ENCODE measurements at regions not wholly inside any gene's neighbourhood (a gene's known extent, or its start where the extent isn't known, plus 50 kb on each side); places are given as distances from the start of the nearest gene placed in this dataset.
"Not testable (repeated sequence)": the region's sequence is repeated elsewhere in the genome, so short reads cannot be mapped to it uniquely, and the experiment has no call there.

DNA sequence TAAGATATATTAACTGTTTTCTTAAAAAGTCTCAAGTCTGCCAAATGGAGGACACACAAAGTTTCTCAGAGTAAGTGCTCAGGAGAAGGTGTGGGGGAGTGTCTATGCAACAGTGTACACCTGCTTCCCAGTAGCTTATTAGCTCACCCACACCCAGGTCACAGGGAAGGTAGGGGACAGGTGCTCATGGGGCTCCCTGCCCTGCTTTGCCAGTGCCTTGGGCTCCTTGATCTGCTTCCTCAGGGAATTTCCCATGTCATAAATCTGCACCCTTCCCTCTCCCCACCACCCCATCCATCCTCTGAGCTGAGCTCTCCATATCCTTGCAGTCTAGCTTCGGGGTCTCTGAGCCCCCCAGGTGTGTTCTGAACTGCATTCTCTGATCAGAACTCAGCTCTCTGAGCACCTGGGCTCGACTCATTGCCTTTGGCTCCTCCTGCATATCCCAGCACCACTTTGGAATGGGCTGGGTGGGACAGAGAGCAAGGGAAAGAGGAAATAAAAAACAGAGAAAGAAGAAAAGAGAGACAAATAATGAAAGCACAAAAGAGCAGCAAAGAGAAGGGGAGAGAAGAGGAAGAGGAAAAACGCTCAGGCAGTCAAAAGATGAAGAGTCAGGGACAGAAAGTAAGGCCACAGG is 87.0 kb upstream of the ATP1B1 start:
- in situ Hi-C loops (cut with HindIII; ENCODE audit: low pct_unique_long_range_greater_than_20kb, low sequenced_read_pairs): no loop called here

DNA sequence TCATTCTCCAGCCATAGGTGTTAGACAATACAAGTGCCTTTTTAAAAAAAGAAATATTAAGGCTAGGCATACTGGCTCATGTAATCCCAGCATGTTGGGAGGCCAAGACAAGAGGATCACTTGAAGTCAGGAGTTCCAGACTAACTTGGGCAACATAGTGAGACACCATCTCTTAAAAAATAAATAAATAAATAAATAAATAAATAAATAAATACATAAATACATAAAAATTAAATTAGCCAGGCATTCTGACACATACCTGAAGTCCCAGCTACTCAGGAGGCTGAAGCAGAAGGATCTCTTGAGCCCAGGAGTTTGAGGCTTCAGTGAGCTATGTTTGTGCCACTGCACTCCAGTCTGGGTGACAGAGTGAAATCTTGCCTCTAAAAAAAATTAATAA is 85.8 kb upstream of the ATP1B1 start:
- no peak for DNase-seq (ENCODE audit: low read depth)
- in situ Hi-C loops (cut with HindIII; ENCODE audit: low pct_unique_long_range_greater_than_20kb, low sequenced_read_pairs): no loop called here

More for the DNA sequence above, 87.0 kb upstream of the ATP1B1 start:
- no peak for DNase-seq (ENCODE audit: low read depth)

DNA sequence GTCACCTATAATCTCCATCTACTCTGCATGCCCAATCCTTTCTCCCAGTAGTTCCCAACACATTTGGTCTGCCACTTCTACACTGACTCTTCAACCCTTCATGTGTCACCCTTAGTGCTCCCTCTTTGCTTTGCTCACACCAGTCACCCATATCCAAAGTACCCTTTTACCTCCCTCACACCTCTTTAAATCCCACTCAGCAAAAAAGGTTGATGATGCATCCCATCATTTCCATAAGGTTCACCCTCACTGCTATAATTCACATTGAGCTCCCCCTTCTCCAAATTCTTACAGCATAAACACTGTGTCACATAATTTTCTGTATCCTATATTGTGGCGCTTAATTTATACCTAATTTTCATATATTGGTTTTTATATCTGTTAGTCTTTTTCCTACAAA is 83.8 kb upstream of the ATP1B1 start:
- in situ Hi-C loops (cut with HindIII; ENCODE audit: low pct_unique_long_range_greater_than_20kb, low sequenced_read_pairs): no loop called here
- DNase-seq (ENCODE audit: low read depth): no peak

DNA sequence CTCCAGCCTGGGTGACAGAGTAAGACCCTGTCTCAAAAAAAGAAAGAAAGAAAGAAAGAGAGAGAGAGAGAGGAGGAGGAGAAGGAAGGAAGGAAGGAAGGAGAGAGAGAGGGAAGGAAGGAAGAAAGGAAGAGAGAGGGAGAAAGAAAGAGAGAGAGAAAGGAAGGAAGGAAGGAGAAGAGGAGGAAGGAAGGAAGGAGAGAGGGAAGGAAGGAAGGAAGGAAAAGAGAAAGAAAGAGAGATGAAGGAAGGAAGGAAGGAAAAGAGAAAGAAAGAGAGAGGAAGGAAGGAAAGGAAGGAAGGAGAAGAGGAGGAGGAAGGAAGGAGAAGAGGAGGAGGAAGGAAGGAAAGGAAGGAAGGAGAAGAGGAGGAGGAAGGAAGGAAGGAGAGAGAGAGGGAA is 82.2 kb upstream of the ATP1B1 start:
- DNase-seq (ENCODE audit: low read depth): no peak
- in situ Hi-C loops (cut with HindIII; ENCODE audit: low pct_unique_long_range_greater_than_20kb, low sequenced_read_pairs): no loop called here

DNA sequence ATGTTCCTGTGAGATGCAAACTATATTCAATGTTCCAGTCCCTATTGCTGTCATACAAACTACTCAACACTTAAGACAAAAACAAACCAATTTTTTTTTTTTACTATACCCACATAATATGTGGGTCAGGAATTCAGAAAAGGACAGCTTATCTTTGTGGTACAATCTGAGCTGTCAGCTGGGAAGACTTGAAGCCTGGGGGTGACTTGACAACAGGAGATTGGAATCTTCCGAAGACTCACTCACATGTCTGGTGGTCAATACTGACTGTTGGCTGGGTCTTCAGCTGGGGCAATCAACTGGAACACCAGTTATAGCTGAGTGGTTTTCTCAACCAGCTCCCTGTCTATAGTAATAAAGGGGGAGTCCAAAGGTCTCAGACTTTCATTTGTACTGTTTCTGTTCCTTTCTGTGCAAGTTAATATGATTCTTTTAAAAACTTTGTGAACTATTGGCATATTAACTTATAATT is 81.7 kb upstream of the ATP1B1 start:
- in situ Hi-C loops (cut with HindIII; ENCODE audit: low pct_unique_long_range_greater_than_20kb, low sequenced_read_pairs): no loop called here
- DNase-seq (ENCODE audit: low read depth): peak; percentile 95

DNA sequence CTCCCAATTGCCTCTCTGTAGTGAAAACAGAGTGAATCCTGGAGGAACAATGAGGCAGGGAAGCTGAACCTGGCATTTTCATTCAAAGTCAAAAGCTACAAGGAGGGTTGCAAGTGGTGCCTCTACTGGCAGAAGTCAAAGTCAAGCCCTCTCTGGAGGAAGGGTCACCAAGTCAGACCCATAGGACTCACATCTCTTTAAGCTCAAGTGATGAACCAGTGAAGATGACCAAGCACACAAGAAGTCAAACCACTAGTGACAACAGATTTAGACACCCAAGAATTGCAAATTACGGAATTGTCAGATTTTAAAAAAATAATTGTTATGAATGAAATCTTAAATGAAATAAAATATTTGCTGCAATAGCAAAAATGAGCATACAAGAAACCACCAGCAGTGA is 81.1 kb upstream of the ATP1B1 start:
- in situ Hi-C loops (cut with HindIII; ENCODE audit: low pct_unique_long_range_greater_than_20kb, low sequenced_read_pairs): no loop called here
- no peak for DNase-seq (ENCODE audit: low read depth)

DNA sequence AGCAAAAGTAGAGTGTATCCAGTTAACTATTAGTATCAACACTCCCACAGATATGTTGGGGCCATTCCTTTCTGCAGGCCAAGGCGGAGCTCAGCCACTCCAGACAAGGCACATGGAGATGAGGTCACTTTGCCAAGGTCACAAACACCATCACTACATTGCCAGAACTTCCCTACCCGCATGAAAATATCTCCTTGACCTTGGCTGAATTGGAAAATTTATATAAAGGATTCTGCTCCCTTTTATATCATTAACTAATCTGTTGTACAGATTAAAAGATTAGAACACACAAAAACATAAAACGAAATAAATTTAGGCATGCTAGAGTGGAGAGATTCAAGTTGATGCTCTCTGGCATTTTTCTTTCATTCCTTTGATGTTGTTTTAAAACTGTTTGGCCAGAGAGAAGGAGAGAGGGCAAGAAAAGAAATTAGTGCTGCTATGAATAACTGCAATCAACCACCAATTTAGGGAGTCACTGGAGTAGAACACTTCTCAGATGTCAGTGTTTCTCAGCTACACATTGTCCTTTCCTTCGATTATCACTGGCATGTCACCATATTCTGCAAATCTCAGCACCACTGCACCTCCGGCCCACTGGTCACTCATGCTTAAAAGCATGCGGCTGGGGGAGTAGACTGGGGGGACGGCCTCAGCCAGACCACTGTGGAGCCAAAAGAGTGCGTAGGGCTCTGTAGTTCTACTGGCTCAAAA is 78.7 kb upstream of the ATP1B1 start:
- DNase-seq (ENCODE audit: low read depth): peak; percentile 72

DNA sequence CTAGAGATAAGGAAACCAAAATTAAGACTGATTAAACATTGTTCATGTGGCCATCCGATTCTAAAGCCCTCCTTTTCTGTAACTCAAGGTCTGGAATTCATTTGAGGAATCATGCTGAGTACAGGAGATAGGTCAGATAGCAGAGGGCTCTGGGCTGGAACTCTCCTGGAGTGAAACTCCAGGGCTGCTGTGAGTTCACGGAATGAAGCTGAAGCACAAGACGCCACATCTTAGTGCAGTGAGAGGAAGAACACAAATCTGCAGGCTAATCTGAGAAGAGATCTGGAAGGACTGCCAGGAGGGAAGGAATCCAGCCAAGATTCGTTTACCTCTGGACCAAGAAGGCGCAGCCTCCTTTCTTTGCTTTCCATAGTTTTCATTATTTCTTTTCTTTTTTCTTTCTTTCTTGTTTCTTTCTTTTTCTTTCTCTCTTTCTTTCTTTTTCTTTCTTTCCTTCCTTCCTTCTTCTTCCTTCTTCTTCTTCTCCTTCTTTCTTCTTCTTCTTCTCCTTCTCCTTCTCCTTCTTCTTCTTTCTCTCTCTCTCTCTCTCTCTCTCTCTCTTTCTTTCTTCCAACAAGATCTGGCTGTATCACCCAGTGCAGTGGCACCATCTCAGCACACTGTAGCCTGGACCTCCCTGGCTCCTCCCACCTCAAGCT is 74.8 kb upstream of the ATP1B1 start:
- DNase-seq (ENCODE audit: low read depth): no peak
- in situ Hi-C loops (cut with HindIII; ENCODE audit: low pct_unique_long_range_greater_than_20kb, low sequenced_read_pairs): no loop called here

More for the DNA sequence above, 78.7 kb upstream of the ATP1B1 start:
- in situ Hi-C loops (cut with HindIII; ENCODE audit: low pct_unique_long_range_greater_than_20kb, low sequenced_read_pairs): no loop called here

DNA sequence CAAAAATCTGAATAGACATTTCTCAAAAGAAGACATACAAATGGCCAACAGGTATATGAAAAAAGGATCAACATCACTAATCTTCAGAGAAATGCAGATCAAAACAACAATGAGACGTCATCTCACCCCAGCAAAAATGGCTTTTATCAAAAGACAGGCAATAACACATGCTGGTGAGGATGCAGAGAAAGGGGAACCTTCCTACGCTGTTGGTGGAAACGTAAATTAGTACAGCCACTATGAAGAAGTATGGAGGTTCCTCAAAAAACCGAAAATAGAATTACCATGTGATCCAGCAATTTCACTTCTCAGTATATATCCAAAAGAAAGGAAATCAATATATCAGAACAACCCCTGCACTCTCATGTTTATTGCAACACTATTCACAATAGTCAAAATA is 65.1 kb upstream of the ATP1B1 start:
- DNase-seq (ENCODE audit: low read depth): no peak
- in situ Hi-C loops (cut with HindIII; ENCODE audit: low pct_unique_long_range_greater_than_20kb, low sequenced_read_pairs): no loop called here

DNA sequence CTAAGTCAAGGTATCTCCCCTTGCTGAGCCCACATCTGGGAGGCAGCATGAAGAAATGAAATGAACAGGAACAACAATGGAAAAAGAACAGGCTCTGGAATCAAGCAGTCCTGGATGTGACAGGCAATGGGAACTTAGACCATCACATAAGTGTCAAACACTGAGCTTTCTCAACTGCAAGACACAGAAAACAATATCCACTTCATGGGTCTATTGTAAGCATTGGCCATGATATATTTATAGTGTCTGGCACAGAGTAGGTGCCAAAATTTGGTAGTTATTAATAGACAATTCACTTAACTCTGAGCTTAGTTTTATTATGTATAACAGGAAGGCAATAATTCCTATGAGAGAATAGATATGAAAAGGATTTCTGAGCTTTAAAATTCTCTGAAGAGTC is 64.1 kb upstream of the ATP1B1 start:
- in situ Hi-C loops (cut with HindIII; ENCODE audit: low pct_unique_long_range_greater_than_20kb, low sequenced_read_pairs): no loop called here
- DNase-seq (ENCODE audit: low read depth): no peak

DNA sequence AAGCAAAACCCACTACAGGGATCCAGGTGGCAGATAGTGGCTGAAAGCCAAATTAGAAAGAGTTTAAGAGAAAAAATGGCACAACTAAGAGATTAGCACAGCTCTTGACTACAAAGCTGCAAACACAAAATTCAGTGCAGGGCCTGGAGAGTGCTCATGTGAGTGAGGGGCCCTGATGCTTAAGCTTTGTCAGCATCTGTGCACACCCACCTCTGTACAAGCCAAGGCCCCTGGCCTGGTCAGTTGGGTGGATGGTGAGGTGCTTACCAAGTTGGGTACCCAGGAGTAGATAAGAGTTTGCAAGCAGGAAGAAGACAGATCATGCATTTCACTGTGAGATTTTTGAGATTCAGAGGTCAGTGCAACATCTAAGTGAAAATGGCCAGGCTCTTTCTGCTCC is 62.7 kb upstream of the ATP1B1 start:
- in situ Hi-C loops (cut with HindIII; ENCODE audit: low pct_unique_long_range_greater_than_20kb, low sequenced_read_pairs): no loop called here
- DNase-seq (ENCODE audit: low read depth): no peak

DNA sequence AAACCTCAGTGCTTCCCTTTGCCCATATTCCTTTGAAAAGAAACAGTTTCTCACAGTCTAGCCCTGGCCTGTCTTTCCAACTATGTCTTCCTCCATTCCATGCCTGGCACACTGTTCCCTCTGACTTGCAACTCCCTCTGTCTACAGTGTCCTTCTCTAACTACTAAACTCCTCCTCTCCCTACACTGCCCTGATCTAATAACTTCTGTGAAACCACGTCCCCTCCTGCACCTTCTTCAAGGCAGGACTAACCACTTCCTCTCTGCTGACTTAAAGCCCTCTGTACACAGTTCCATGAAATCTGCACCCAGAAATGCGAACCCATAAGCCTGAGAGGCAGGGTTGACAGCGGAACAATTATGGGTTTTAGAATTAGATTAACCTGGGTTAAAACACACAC is 62.2 kb upstream of the ATP1B1 start:
- no peak for DNase-seq (ENCODE audit: low read depth)
- in situ Hi-C loops (cut with HindIII; ENCODE audit: low pct_unique_long_range_greater_than_20kb, low sequenced_read_pairs): no loop called here

DNA sequence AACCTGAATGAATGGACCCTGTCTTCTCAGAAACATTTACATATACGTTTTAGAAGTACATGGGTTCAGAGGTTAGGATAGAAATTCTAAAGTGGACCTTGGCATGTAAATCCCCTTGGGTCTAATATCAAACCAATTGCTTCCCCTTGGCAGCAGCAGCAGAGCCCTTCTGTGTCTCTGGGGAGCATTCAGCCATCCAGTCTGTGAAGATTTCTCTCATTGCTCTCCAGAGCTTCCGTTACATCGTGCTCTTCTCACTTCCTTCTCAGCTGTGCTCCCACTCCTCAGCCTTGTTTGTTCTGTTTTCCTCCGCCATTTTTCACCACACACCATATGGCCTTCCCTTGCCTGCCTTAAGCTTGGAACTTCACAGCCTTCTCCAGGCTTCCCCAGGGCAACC is 61.5 kb upstream of the ATP1B1 start:
- no peak for DNase-seq (ENCODE audit: low read depth)
- in situ Hi-C loops (cut with HindIII; ENCODE audit: low pct_unique_long_range_greater_than_20kb, low sequenced_read_pairs): no loop called here

DNA sequence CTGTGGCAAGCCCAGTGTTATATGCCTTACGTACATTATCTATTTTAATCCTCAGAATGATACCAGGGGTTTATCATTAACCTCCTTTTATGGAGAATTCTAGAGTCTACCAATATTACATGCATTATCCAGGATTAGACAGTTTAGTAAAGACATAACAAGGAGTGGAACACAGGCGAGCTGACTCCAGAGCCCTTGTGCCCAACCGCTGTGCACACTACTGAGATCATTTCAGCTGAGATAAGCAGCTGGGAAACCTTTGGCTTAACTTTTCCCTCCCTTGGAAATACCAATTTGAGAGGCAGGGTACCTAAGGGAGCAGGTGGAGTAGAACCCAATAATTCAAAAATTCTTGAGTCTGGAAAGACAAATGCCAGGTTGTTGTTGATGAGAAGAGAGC is 59.8 kb upstream of the ATP1B1 start:
- in situ Hi-C loops (cut with HindIII; ENCODE audit: low pct_unique_long_range_greater_than_20kb, low sequenced_read_pairs): no loop called here
- DNase-seq (ENCODE audit: low read depth): no peak

DNA sequence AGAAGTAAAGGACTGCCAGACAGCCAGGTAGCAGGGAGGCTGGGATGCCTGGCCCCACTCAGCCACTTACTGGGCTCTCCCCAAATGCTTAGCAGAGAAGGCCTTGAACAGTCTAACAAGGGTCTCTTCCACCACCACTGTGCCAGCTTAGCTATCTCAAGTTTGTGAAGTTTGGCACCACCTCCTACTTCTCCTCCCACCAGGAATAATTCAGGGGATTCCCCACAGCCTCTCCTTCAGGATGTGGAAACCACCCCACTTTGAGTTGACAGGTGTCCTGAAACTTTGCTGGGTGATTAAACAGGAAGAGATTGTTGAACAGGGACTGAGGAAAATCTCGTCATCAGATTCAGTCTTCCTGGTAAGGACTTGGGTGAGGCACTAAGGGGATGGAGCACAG is 59.4 kb upstream of the ATP1B1 start:
- DNase-seq (ENCODE audit: low read depth): no peak
- in situ Hi-C loops (cut with HindIII; ENCODE audit: low pct_unique_long_range_greater_than_20kb, low sequenced_read_pairs): no loop called here

DNA sequence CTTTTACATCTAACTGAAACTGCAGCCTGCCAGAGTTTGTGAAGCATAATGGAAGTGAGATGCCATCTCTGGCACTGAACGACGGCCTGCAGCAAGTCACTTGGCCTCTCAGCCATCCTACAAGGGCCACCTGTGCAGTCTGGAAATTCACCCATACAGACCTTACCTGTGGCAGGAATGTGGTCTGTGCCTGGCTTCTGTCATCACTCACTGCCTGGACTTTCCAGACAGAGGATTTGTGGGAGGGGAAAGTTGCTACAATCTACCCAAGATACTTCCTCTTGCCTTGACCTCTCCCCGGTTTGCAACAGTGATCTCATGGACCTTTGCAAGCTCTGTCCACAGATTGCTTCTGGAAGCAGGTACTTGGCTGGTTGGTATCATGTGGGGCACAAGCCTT is 58.4 kb upstream of the ATP1B1 start:
- in situ Hi-C loops (cut with HindIII; ENCODE audit: low pct_unique_long_range_greater_than_20kb, low sequenced_read_pairs): no loop called here
- no peak for DNase-seq (ENCODE audit: low read depth)

DNA sequence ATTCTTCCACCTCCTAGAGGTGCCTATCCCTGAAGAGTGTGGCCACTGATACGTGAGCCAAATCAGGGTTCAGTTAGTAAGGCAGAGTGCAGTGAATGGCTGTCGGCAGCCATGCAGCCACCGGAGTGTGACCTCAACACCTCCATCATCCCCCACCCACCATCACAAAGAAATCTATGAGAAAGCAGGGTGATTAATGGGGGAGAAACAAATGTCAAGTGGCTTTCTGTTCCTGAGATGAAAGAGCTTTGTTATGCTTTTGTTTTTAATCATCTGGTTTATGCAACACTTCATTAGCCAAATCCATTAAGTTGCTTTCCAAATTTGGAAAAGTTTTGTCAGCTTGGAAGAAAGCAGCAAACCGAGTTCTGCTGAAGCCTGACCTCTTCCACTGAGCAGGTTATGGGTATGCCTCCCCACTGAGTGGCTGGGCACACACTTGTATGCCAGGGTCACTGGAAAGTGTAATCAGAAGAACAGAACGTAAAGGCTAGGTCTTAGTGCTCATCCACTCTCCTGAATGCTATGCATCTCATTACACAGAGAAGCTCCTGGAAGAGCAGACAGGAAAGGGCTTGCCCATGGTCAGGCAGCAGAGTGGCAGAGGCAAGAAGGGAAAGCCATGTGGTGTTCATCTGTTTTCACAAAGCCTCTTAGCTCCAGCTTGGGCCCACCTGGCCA is 57.1 kb upstream of the ATP1B1 start:
- in situ Hi-C loops (cut with HindIII; ENCODE audit: low pct_unique_long_range_greater_than_20kb, low sequenced_read_pairs): no loop called here
- DNase-seq (ENCODE audit: low read depth): no peak

DNA sequence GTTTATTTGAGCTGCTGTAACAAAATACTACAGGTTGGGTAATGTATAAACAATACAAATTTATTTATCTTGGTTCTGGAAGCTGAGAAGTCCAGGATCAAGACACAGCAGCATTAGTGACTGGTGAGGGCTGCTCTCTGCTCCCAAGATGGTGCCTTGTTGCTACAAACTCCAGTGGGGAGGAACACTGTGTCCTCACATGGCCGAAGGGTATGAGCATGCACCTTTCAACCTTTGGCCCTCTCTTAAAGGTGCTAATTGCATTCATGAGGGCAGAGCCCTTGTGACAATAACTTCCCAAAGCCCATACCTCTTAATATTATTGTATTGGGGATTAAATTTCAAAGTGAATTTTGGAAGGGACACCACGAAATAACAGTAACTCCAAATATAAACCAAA is 55.3 kb upstream of the ATP1B1 start:
- no peak for DNase-seq (ENCODE audit: low read depth)
- in situ Hi-C loops (cut with HindIII; ENCODE audit: low pct_unique_long_range_greater_than_20kb, low sequenced_read_pairs): no loop called here

DNA sequence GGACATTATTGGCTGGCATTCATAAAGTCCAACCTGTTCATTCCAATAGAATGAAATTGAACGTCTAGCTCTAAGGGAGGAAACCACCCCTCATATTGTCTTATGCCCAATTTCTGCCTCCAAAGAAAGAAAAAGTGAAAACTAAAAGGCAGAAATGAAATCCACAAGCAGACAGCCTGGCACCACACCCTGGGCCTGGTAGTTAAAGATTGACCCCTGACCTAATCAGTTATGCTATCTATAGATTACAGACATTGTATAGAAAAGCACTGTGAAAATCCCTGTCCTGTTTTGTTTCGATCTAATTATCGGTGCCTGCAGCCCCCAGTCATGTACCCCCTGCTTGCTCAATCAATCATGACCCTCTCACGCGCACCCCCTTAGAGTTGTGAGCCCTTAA is 54.3 kb upstream of the ATP1B1 start:
- DNase-seq (ENCODE audit: low read depth); in situ Hi-C loops (cut with HindIII; ENCODE audit: low pct_unique_long_range_greater_than_20kb, low sequenced_read_pairs): not testable (repeated sequence)
